Body of pancreas (tissue), 4 donors: ENCODE measurements at regions not wholly inside any gene's neighbourhood (a gene's known extent, or its start where the extent isn't known, plus 50 kb on each side); places are given as distances from the start of the nearest gene placed in this dataset.

Source experiments
- CTCF ChIP-seq, 7 experiments: fragments of 450-650 bp in 4 of 7; fragments of 200-600 bp in 3 of 7; sonication (generic) in 3 of 7; IDR thresholded peaks; one replicate each; pipeline ENCODE4 v1.5.1; 2016 to 2019; ENCODE audit warnings: antibody characterized with exemption in 7 of 7
- POLR2A ChIP-seq, 3 donors: fragments of 450-650 bp; IDR thresholded peaks; one replicate each; pipeline ENCODE4 v1.6.1; 2016; ENCODE audit warnings: antibody characterized with exemption in 3 of 3, mild to moderate bottlenecking in 2 of 3

- TF ChIP-seq POLR2A (IDR thresholded peaks at IDR 0.05) (no peak), CTCF (IDR thresholded peaks at IDR 0.05) (no peak)
These were observed 640.1 kb upstream of the CDH8 start for GRCh38 chr16:62676306-62676705.
